ENCODE measurements at regions not wholly inside any gene's neighbourhood (a gene's known extent, or its start where the extent isn't known, plus 50 kb on each side); places are given as distances from the start of the nearest gene placed in this dataset.
"Not testable (repeated sequence)": the region's sequence is repeated elsewhere in the genome, so short reads cannot be mapped to it uniquely, and the experiment has no call there.

- not testable (repeated sequence) for TF ChIP-seq CTCF (conservative IDR thresholded peaks at IDR 0.05 in 1 of 2, IDR thresholded peaks at IDR 0.05 in 1 of 2; ENCODE audit: extremely low read depth in 1 of 2, insufficient read depth in 1 of 2, low read depth in 1 of 2, low read length in 2 of 2); EZH2 (IDR thresholded peaks at IDR 0.05; ENCODE audit: borderline replicate concordance, low read length)
Observed at GRCh38 chr9:97233009-97233400, 74.5 kb upstream of the CCDC180 start.
